ENCODE measurements at regions not wholly inside any gene's neighbourhood (a gene's known extent, or its start where the extent isn't known, plus 50 kb on each side); places are given as distances from the start of the nearest gene placed in this dataset.

DNA sequence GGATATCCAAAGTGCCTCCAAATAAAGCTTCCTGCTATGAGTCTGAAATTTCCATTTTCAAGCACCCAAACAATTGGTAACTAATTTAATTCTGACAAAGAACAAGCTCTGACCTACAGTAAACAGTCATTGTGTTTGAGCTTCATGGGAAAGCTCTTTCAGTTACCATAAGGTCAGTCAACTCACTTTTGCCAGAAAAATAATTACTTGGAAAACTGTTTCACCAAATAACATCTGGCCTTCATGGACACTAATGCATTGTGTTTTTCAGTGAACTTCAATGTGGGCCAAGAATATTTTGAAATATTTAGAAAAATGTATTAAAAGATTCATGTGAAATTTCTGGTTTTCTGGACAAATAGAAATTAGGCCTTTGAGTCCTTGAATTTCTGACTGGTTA, 369.9 kb downstream of the GALR1 start:
- in situ Hi-C loops (cut with HindIII; ENCODE audit: low sequenced_read_pairs): no loop called here
- H3K4me3 ChIP-seq (ENCODE audit: low read depth, low read length): no peak overlapping the region
- TF ChIP-seq, protein P1, sequence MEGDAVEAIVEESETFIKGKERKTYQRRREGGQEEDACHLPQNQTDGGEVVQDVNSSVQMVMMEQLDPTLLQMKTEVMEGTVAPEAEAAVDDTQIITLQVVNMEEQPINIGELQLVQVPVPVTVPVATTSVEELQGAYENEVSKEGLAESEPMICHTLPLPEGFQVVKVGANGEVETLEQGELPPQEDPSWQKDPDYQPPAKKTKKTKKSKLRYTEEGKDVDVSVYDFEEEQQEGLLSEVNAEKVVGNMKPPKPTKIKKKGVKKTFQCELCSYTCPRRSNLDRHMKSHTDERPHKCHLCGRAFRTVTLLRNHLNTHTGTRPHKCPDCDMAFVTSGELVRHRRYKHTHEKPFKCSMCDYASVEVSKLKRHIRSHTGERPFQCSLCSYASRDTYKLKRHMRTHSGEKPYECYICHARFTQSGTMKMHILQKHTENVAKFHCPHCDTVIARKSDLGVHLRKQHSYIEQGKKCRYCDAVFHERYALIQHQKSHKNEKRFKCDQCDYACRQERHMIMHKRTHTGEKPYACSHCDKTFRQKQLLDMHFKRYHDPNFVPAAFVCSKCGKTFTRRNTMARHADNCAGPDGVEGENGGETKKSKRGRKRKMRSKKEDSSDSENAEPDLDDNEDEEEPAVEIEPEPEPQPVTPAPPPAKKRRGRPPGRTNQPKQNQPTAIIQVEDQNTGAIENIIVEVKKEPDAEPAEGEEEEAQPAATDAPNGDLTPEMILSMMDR (IDR thresholded peaks at IDR 0.05; ENCODE audit: low read depth, low read length): no peak
- DNase-seq (ENCODE audit: low read depth, low spot score): no peak

GRCh38 chr18:77622009-77622692, 372.5 kb downstream of the GALR1 start:
- no peak overlapping the region for H3K4me3 ChIP-seq (ENCODE audit: low read depth, low read length)
- DNase-seq (ENCODE audit: low read depth, low spot score): no peak
- TF ChIP-seq, protein P1 (IDR thresholded peaks at IDR 0.05; ENCODE audit: low read depth, low read length): no peak
- in situ Hi-C loops (cut with HindIII; ENCODE audit: low sequenced_read_pairs): no loop called here

GRCh38 chr18:77632758-77633157, 383.1 kb downstream of the GALR1 start:
- no peak for DNase-seq (ENCODE audit: low read depth, low spot score)
- H3K4me3 ChIP-seq (ENCODE audit: low read depth, low read length): no peak overlapping the region
- TF ChIP-seq, protein P1 (IDR thresholded peaks at IDR 0.05; ENCODE audit: low read depth, low read length): no peak
- in situ Hi-C loops (cut with HindIII; ENCODE audit: low sequenced_read_pairs): no loop called here

- no peak for DNase-seq (ENCODE audit: low read depth, low spot score)
- in situ Hi-C loops (cut with HindIII; ENCODE audit: low sequenced_read_pairs): no loop called here
- H3K4me3 ChIP-seq (ENCODE audit: low read depth, low read length): no peak overlapping the region
- TF ChIP-seq, protein P1 (IDR thresholded peaks at IDR 0.05; ENCODE audit: low read depth, low read length): no peak
Measured at GRCh38 chr18:77634494-77634893, 384.8 kb downstream of the GALR1 start.

GRCh38 chr18:77635451-77635850, 385.8 kb downstream of the GALR1 start:
- H3K4me3 ChIP-seq (ENCODE audit: low read depth, low read length): no peak overlapping the region
- TF ChIP-seq, protein P1 (IDR thresholded peaks at IDR 0.05; ENCODE audit: low read depth, low read length): no peak
- DNase-seq (ENCODE audit: low read depth, low spot score): no peak
- in situ Hi-C loops (cut with HindIII; ENCODE audit: low sequenced_read_pairs): no loop called here

- TF ChIP-seq, protein P1 (IDR thresholded peaks at IDR 0.05; ENCODE audit: low read depth, low read length): no peak
- in situ Hi-C loops (cut with HindIII; ENCODE audit: low sequenced_read_pairs): no loop called here
- no peak overlapping the region for H3K4me3 ChIP-seq (ENCODE audit: low read depth, low read length)
- DNase-seq (ENCODE audit: low read depth, low spot score): no peak
Measured at GRCh38 chr18:77635858-77636257, 386.2 kb downstream of the GALR1 start.

Data from astrocyte of the spinal cord (primary cell).